ENCODE measurements at regions not wholly inside any gene's neighbourhood (a gene's known extent, or its start where the extent isn't known, plus 50 kb on each side); places are given as distances from the start of the nearest gene placed in this dataset.

DNA sequence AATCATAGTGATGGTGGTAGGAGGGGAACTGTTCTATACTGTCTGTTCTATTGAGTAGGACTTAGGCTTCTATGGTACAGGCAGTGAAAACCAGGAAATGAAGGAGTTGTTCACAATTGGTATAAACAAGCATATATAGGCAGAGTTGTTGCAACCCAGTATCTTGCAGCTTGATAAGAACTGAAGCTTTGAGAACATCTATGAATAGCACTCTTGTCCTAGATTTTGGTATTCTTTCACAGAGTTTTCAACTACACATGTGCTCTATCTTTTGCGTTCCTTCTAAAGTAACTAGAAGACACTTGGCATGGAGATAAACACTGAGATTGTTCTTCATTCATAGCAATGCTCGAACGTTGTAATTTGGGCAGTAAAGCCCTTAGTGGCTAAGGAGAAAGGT, 91.8 kb downstream of the KCNJ2 start:
- no peak overlapping the region for H3K27ac ChIP-seq
- H3K36me3 ChIP-seq, result no peaks in the 10 kb centered on the region
- H3K4me1 ChIP-seq, result no peaks in the 10 kb centered on the region
- DNase-seq, result no peak
- TF ChIP-seq, protein P1, sequence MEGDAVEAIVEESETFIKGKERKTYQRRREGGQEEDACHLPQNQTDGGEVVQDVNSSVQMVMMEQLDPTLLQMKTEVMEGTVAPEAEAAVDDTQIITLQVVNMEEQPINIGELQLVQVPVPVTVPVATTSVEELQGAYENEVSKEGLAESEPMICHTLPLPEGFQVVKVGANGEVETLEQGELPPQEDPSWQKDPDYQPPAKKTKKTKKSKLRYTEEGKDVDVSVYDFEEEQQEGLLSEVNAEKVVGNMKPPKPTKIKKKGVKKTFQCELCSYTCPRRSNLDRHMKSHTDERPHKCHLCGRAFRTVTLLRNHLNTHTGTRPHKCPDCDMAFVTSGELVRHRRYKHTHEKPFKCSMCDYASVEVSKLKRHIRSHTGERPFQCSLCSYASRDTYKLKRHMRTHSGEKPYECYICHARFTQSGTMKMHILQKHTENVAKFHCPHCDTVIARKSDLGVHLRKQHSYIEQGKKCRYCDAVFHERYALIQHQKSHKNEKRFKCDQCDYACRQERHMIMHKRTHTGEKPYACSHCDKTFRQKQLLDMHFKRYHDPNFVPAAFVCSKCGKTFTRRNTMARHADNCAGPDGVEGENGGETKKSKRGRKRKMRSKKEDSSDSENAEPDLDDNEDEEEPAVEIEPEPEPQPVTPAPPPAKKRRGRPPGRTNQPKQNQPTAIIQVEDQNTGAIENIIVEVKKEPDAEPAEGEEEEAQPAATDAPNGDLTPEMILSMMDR (IDR thresholded peaks at IDR 0.05), result no peak
- TF ChIP-seq POLR2A (IDR thresholded peaks at IDR 0.05), result no peak
- TF ChIP-seq EP300 (IDR thresholded peaks at IDR 0.05), result no peak
- no peak for TF ChIP-seq POLR2AphosphoS5 (IDR thresholded peaks at IDR 0.05)
- no peak overlapping the region for H3K4me3 ChIP-seq
- intact Hi-C loops (cut with DNase I; ENCODE audit: low total_unique reads), result no loop called here
- H3K27me3 ChIP-seq, result no peaks in the 10 kb centered on the region
- no peaks in the 10 kb centered on the region for H3K9me3 ChIP-seq
- 85 to 90% (median 89%) methylated on average over 3 of the region's 3 CpGs for WGBS, 5 donors

DNA sequence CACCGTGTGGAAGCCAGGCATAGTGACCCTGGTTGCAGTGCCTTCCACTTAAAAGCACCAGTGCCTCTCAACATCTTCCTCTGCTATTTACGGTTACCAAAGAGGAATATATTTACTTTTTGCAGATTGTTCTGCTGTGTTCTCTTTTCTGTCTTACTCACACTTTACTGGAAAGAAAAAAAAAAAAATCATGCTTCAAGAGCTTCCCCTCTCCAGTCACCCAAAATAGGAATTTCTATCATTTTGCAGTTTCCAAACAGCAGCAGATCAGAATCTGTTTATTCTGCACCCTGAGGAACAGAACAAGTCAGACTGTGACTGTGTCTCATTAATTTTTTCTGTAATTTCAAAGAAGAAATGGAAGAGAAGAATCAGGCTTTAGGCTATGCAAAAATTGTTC, 96.1 kb downstream of the KCNJ2 start:
- Histone ChIP-seq H3K27me3 (no peaks in the 10 kb centered on the region), H3K27ac (no peak overlapping the region), H3K9me3 (no peaks in the 10 kb centered on the region), H3K4me1 (no peaks in the 10 kb centered on the region), H3K36me3 (no peaks in the 10 kb centered on the region), H3K4me3 (no peak overlapping the region)
- 36 to 63% (median 54%) methylated on average over 2 of the region's 2 CpGs for WGBS, 5 donors
- TF ChIP-seq POLR2AphosphoS5 (IDR thresholded peaks at IDR 0.05) (no peak), EP300 (IDR thresholded peaks at IDR 0.05) (no peak), POLR2A (IDR thresholded peaks at IDR 0.05) (no peak)
- TF ChIP-seq, protein P1 (IDR thresholded peaks at IDR 0.05), result no peak
- DNase-seq, result no peak
- intact Hi-C loops (cut with DNase I; ENCODE audit: low total_unique reads), result no loop called here

DNA sequence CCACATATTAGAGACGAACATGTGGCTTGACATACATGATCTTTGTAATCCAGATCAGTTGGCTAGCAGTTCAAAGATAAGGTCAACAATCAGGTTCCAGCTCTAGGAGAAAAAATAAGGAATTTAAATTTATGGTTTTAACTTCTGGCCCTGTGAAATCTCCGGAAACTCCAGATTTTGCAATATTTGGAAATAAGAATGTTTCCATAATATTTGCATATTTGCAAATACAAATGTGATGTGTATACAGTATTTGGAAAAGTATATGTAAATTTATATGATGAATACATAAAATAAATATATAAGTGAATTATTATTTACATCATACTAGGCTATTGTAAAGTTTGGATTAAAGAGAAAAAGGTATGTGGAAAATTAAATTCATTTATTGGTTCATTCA, 97.1 kb downstream of the KCNJ2 start:
- H3K36me3 ChIP-seq, result no peaks in the 10 kb centered on the region
- DNase-seq, result no peak
- TF ChIP-seq POLR2A (IDR thresholded peaks at IDR 0.05) (no peak), EP300 (IDR thresholded peaks at IDR 0.05) (no peak), POLR2AphosphoS5 (IDR thresholded peaks at IDR 0.05) (no peak)
- TF ChIP-seq, protein P1 (IDR thresholded peaks at IDR 0.05), result no peak
- no peak overlapping the region for H3K4me3 ChIP-seq
- no peaks in the 10 kb centered on the region for H3K9me3 ChIP-seq
- no peak overlapping the region for H3K27ac ChIP-seq
- 59 to 69% (median 65%) methylated on average over 2 of the region's 2 CpGs for WGBS, 5 donors
- no peaks in the 10 kb centered on the region for H3K27me3 ChIP-seq
- intact Hi-C loops (cut with DNase I; ENCODE audit: low total_unique reads), result no loop called here
- H3K4me1 ChIP-seq, result no peaks in the 10 kb centered on the region

DNA sequence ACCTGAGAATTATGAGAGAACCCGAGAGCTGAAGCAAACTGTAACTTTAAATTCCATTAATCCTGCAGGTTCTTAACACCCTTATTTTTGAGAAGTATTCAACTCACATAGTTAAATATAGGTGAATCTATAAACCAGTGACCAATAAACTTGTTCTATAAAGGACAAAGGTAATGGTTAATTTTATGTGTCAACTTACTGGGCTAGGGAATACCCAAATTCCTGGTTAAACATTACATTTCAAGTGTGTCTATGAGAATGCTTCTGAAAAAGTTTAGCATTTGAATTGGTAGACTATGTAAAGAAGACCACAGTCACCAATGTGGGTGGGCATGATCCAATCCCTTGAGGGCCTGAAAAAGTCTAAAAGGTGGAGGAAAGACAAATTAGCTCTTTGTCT, 99.1 kb downstream of the KCNJ2 start:
- intact Hi-C loops (cut with DNase I; ENCODE audit: low total_unique reads), result no loop called here
- Histone ChIP-seq H3K9me3 (no peaks in the 10 kb centered on the region), H3K4me1 (no peaks in the 10 kb centered on the region), H3K27me3 (no peaks in the 10 kb centered on the region), H3K36me3 (no peaks in the 10 kb centered on the region), H3K27ac (no peak overlapping the region), H3K4me3 (no peak overlapping the region)
- WGBS, 5 donors, result 91 to 98% (median 96%) methylated on average over 1 of the region's 1 CpG
- no peak for DNase-seq
- TF ChIP-seq EP300 (IDR thresholded peaks at IDR 0.05), result no peak
- no peak for TF ChIP-seq POLR2A (IDR thresholded peaks at IDR 0.05)
- TF ChIP-seq, protein P1 (IDR thresholded peaks at IDR 0.05), result no peak
- no peak for TF ChIP-seq POLR2AphosphoS5 (IDR thresholded peaks at IDR 0.05)

All from stomach (tissue), 8 donors.